Activated naive CD8-positive, alpha-beta T cell treated with anti-CD3 and anti-CD28 coated beads, Interleukin-2, amount 10 ng/mL, durations not matched to agents 7 days and 5 days (primary cell): ENCODE measurements at regions not wholly inside any gene's neighbourhood (a gene's known extent, or its start where the extent isn't known, plus 50 kb on each side); places are given as distances from the start of the nearest gene placed in this dataset.
"Not testable (repeated sequence)": the region's sequence is repeated elsewhere in the genome, so short reads cannot be mapped to it uniquely, and the experiment has no call there.

Experiments
- ATAC-seq: fragments of 150-1000 bp; cut with Tn5 transposase; one replicate; pipeline ENCODE4 v1.10.0; 2021; ENCODE audit warnings: low read depth, moderate library complexity
- POLR2A ChIA-PET: fragments of 350-600 bp; sonication (Branson Sonifier 250); formaldehyde crosslinking; loops from one replicate; lab custom pipeline; 2021; ENCODE audit warnings: antibody characterized with exemption; lab: Charles Lee
- DNase-seq: peaks from one replicate; pipeline ENCODE4 v3.0.0; 2021
- H3K27ac Mint-ChIP-seq: one replicate; pipeline ENCODE4 v1.8.0; 2022; ENCODE audit warnings: mild to moderate bottlenecking, mixed read lengths
- H3K27me3 Mint-ChIP-seq: one replicate; pipeline ENCODE4 v1.8.0; 2022; ENCODE audit warnings: mild to moderate bottlenecking, moderate library complexity, mixed read lengths
- H3K36me3 Mint-ChIP-seq: one replicate; pipeline ENCODE4 v1.8.0; 2021; ENCODE audit warnings: mild to moderate bottlenecking, mixed read lengths
- H3K4me1 Mint-ChIP-seq: one replicate; pipeline ENCODE4 v1.8.0; 2021; ENCODE audit warnings: mixed read lengths
- H3K4me3 Mint-ChIP-seq: one replicate; pipeline ENCODE4 v1.8.0; 2022; ENCODE audit warnings: mild to moderate bottlenecking, moderate library complexity, mixed read lengths
- H3K9me3 Mint-ChIP-seq: one replicate; pipeline ENCODE4 v1.8.0; 2021; ENCODE audit warnings: mixed read lengths

GRCh38 chr13:87557788-87558187 lies 113.4 kb upstream of the SLITRK5 start:
- H3K36me3 Mint-ChIP-seq, result no peaks in the 10 kb centered on the region
- H3K27ac Mint-ChIP-seq, result no peak overlapping the region
- no peak for ATAC-seq
- no peak for DNase-seq
- H3K4me1 Mint-ChIP-seq, result no peaks in the 10 kb centered on the region
- H3K9me3 Mint-ChIP-seq, result peaks cover 2% of the 10 kb centered on the region
- POLR2A ChIA-PET, result no interaction called here
- no peak overlapping the region for H3K4me3 Mint-ChIP-seq
- H3K27me3 Mint-ChIP-seq, result no peaks in the 10 kb centered on the region

GRCh38 chr13:87561580-87561979 lies 109.6 kb upstream of the SLITRK5 start:
- H3K9me3 Mint-ChIP-seq, DNase-seq, H3K4me1 Mint-ChIP-seq, ATAC-seq, H3K27me3 Mint-ChIP-seq, H3K4me3 Mint-ChIP-seq, POLR2A ChIA-PET, H3K36me3 Mint-ChIP-seq, H3K27ac Mint-ChIP-seq: not testable (repeated sequence)

GRCh38 chr13:87570669-87571068 lies 100.5 kb upstream of the SLITRK5 start:
- H3K36me3 Mint-ChIP-seq, result no peaks in the 10 kb centered on the region
- no peaks in the 10 kb centered on the region for H3K27me3 Mint-ChIP-seq
- no peaks in the 10 kb centered on the region for H3K4me1 Mint-ChIP-seq
- peaks cover 1% of the 10 kb centered on the region for H3K9me3 Mint-ChIP-seq
- H3K27ac Mint-ChIP-seq, result no peak overlapping the region
- no peak overlapping the region for H3K4me3 Mint-ChIP-seq
- no peak for DNase-seq
- no peak for ATAC-seq
- POLR2A ChIA-PET, result no interaction called here

- no peaks in the 10 kb centered on the region for H3K4me1 Mint-ChIP-seq
- no peaks in the 10 kb centered on the region for H3K9me3 Mint-ChIP-seq
- DNase-seq, result no peak
- no peaks in the 10 kb centered on the region for H3K27me3 Mint-ChIP-seq
- H3K4me3 Mint-ChIP-seq, result no peak overlapping the region
- ATAC-seq, result no peak
- POLR2A ChIA-PET, result no interaction called here
- no peak overlapping the region for H3K27ac Mint-ChIP-seq
- H3K36me3 Mint-ChIP-seq, result no peaks in the 10 kb centered on the region
Measured at GRCh38 chr13:87582399-87582798, 88.8 kb upstream of the SLITRK5 start.

- POLR2A ChIA-PET, result no interaction called here
- H3K36me3 Mint-ChIP-seq, result no peaks in the 10 kb centered on the region
- ATAC-seq (no peak), DNase-seq (no peak)
- H3K9me3 Mint-ChIP-seq, result peaks cover 8% of the 10 kb centered on the region
- no peaks in the 10 kb centered on the region for H3K4me1 Mint-ChIP-seq
- no peak overlapping the region for H3K4me3 Mint-ChIP-seq
- H3K27me3 Mint-ChIP-seq, result no peaks in the 10 kb centered on the region
- no peak overlapping the region for H3K27ac Mint-ChIP-seq
Measured at GRCh38 chr13:87590518-87590917, 80.7 kb upstream of the SLITRK5 start.

GRCh38 chr13:87604437-87604836 lies 66.7 kb upstream of the SLITRK5 start:
- H3K9me3 Mint-ChIP-seq, H3K4me1 Mint-ChIP-seq, H3K36me3 Mint-ChIP-seq, H3K27ac Mint-ChIP-seq, ATAC-seq, H3K27me3 Mint-ChIP-seq, DNase-seq, POLR2A ChIA-PET, H3K4me3 Mint-ChIP-seq: not testable (repeated sequence)

- peaks cover 4% of the 10 kb centered on the region for H3K9me3 Mint-ChIP-seq
- POLR2A ChIA-PET, result no interaction called here
- no peaks in the 10 kb centered on the region for H3K4me1 Mint-ChIP-seq
- no peaks in the 10 kb centered on the region for H3K27me3 Mint-ChIP-seq
- H3K27ac Mint-ChIP-seq, result no peak overlapping the region
- ATAC-seq (no peak), DNase-seq (no peak)
- no peak overlapping the region for H3K4me3 Mint-ChIP-seq
- no peaks in the 10 kb centered on the region for H3K36me3 Mint-ChIP-seq
Measured at GRCh38 chr13:87607266-87607665, 63.9 kb upstream of the SLITRK5 start.

GRCh38 chr13:87614276-87614675 lies 56.9 kb upstream of the SLITRK5 start:
- POLR2A ChIA-PET, result no interaction called here
- no peaks in the 10 kb centered on the region for H3K9me3 Mint-ChIP-seq
- ATAC-seq (no peak), DNase-seq (no peak)
- no peak overlapping the region for H3K4me3 Mint-ChIP-seq
- H3K36me3 Mint-ChIP-seq, result no peaks in the 10 kb centered on the region
- H3K27me3 Mint-ChIP-seq, result no peaks in the 10 kb centered on the region
- H3K27ac Mint-ChIP-seq, result no peak overlapping the region
- no peaks in the 10 kb centered on the region for H3K4me1 Mint-ChIP-seq
